H1 (cell line): ENCODE measurements at regions not wholly inside any gene's neighbourhood (a gene's known extent, or its start where the extent isn't known, plus 50 kb on each side); places are given as distances from the start of the nearest gene placed in this dataset.
"Not testable (repeated sequence)": the region's sequence is repeated elsewhere in the genome, so short reads cannot be mapped to it uniquely, and the experiment has no call there.

ENCODE experiments used
- CTCF ChIA-PET: fragments of 300-600 bp; sonication (Branson Sonifier 250); formaldehyde crosslinking; loops from one replicate; lab custom pipeline; 2021; ENCODE audit not compliant: partially characterized antibody; lab: Charles Lee
- POLR2A ChIA-PET: fragments of 300-600 bp; sonication (Branson Sonifier 250); formaldehyde crosslinking; loops from one replicate; lab custom pipeline; 2021; ENCODE audit warnings: inconsistent platforms; ENCODE audit not compliant: partially characterized antibody; lab: Charles Lee
- DNase-seq, 2 experiments: peaks; one replicate each; pipeline versions ENCODE4 v3.0.0 to v3.0.0-alpha.2; 2010 to 2022; ENCODE audit warnings: low spot score in 2 of 2, low read depth in 1 of 2, mixed read lengths in 1 of 2
- FAIRE-seq: peaks from 2 replicates; lab custom pipeline; 2011; peaks lifted over from hg19 to GRCh38; lab: Jason Lieb, UNC
- H2AFZ ChIP-seq: 2 replicates; pipeline ENCODE4 v1.8.1; 2012; ENCODE audit warnings: low read length, inconsistent platforms
- H2AK5ac ChIP-seq: 2 replicates; pipeline ENCODE4 v1.6.1; 2013; ENCODE audit warnings: low read depth, low read length
- H2BK120ac ChIP-seq: replicated peaks from 2 replicates; pipeline ENCODE3; 2013; ENCODE audit warnings: low read depth, low read length, inconsistent platforms
- H2BK12ac ChIP-seq: 2 replicates; pipeline ENCODE4 v1.6.1; 2013; ENCODE audit warnings: low read depth, low read length
- H2BK15ac ChIP-seq: 2 replicates; pipeline ENCODE4 v1.6.1; 2013; ENCODE audit warnings: low read length
- H2BK20ac ChIP-seq: 2 replicates; pipeline ENCODE4 v1.6.1; 2013; ENCODE audit warnings: low read length
- H2BK5ac ChIP-seq: 2 replicates; pipeline ENCODE4 v1.6.1; 2013; ENCODE audit warnings: low read depth, low read length
- H3K14ac ChIP-seq: 2 replicates; pipeline ENCODE4 v1.6.1; 2013; ENCODE audit warnings: inconsistent platforms; ENCODE audit not compliant: insufficient read length
- H3K18ac ChIP-seq: 2 replicates; pipeline ENCODE4 v1.6.1; 2013; ENCODE audit warnings: low read length; ENCODE audit errors: extremely low read depth
- H3K23ac ChIP-seq: 2 replicates; pipeline ENCODE4 v1.6.1; 2013; ENCODE audit warnings: inconsistent platforms; ENCODE audit not compliant: insufficient read length
- H3K23me2 ChIP-seq: 2 replicates; pipeline ENCODE4 v1.6.1; 2013; ENCODE audit warnings: low read depth, low read length
- H3K27ac ChIP-seq: 2 replicates; pipeline ENCODE4 v1.6.1; 2011; ENCODE audit warnings: low read depth, low read length, inconsistent platforms
- H3K27me3 ChIP-seq, 4 experiments: replicated peaks in 1 of 4; 1 replicate in 1 of 4; 2 replicates in 3 of 4; pipeline versions ENCODE4 v1.6.1 to v1.8.1; 2011 to 2013; ENCODE audit warnings: low read length in 3 of 4, mild to moderate bottlenecking in 3 of 4, inconsistent platforms in 2 of 4, mixed read lengths in 2 of 4, moderate library complexity in 1 of 4; ENCODE audit not compliant: control insufficient read depth in 3 of 4, insufficient read depth in 3 of 4; ENCODE audit errors: extremely low read depth in 1 of 4
- H3K36me3 ChIP-seq, 4 experiments: 2 replicates each; pipeline versions ENCODE4 v1.6.1 to v1.8.1; 2011 to 2013; ENCODE audit warnings: mild to moderate bottlenecking in 4 of 4, low read length in 3 of 4, moderate library complexity in 2 of 4, control low read depth in 1 of 4, inconsistent platforms in 1 of 4; ENCODE audit not compliant: insufficient read depth in 4 of 4, control insufficient read depth in 2 of 4
- H3K4ac ChIP-seq: replicated peaks from 2 replicates; pipeline ENCODE3; 2013; ENCODE audit warnings: low read length, low read depth, mixed read lengths, inconsistent platforms; ENCODE audit not compliant: insufficient read length
- H3K4me1 ChIP-seq, 4 experiments: replicated peaks in 1 of 4; 1 replicate in 1 of 4; 2 replicates in 3 of 4; pipeline versions ENCODE4 v1.6.1 to v1.8.1; 2011 to 2013; ENCODE audit warnings: low read length in 3 of 4, inconsistent platforms in 2 of 4, mixed read lengths in 1 of 4; ENCODE audit not compliant: insufficient read depth in 4 of 4, control insufficient read depth in 3 of 4
- H3K4me2 ChIP-seq, 2 experiments: 2 replicates each; pipeline versions ENCODE4 v1.6.1 to v1.8.1; 2011 to 2013; ENCODE audit warnings: low read depth in 2 of 2, low read length in 2 of 2, control low read depth in 1 of 2, inconsistent platforms in 1 of 2, mild to moderate bottlenecking in 1 of 2; ENCODE audit not compliant: insufficient read depth in 1 of 2
- H3K4me3 ChIP-seq, 4 experiments: fragments of 200-600, 300-600 bp in 1 of 4; sonication (generic), shearing (Covaris generic), sonication (Bioruptor Twin) in 1 of 4; 2 replicates each; pipeline versions ENCODE4 v1.5.1 to v1.8.1; 2011 to 2016; ENCODE audit warnings: low read length in 4 of 4, low read depth in 3 of 4, control low read depth in 2 of 4, inconsistent platforms in 2 of 4, mild to moderate bottlenecking in 2 of 4, mixed read lengths in 1 of 4, moderate library complexity in 1 of 4; ENCODE audit not compliant: insufficient read depth in 2 of 4; ENCODE audit errors: extremely low read depth in 1 of 4
- H3K56ac ChIP-seq: replicated peaks from 2 replicates; pipeline ENCODE3; 2013; ENCODE audit warnings: low read depth, mild to moderate bottlenecking, mixed read lengths, low read length, inconsistent platforms; ENCODE audit not compliant: insufficient read length
- H3K79me1 ChIP-seq: 2 replicates; pipeline ENCODE4 v1.6.1; 2013; ENCODE audit warnings: low read depth, low read length, control low read depth
- H3K79me2 ChIP-seq, 2 experiments: 2 replicates each; pipeline versions ENCODE4 v1.6.1 to v1.8.1; 2012 to 2013; ENCODE audit warnings: low read length in 2 of 2, mild to moderate bottlenecking in 2 of 2, inconsistent platforms in 1 of 2; ENCODE audit not compliant: insufficient read depth in 2 of 2, control insufficient read depth in 1 of 2
- H3K9ac ChIP-seq, 4 experiments: replicated peaks in 1 of 4; 1 replicate in 1 of 4; 2 replicates in 3 of 4; pipeline versions ENCODE4 v1.6.1 to v1.8.1; 2011 to 2013; ENCODE audit warnings: low read depth in 3 of 4, low read length in 3 of 4, control low read depth in 2 of 4, mild to moderate bottlenecking in 2 of 4, moderate library complexity in 2 of 4, inconsistent platforms in 1 of 4; ENCODE audit errors: extremely low read depth in 1 of 4
- H3K9me3 ChIP-seq, 2 experiments: 2 replicates each; pipeline versions ENCODE4 v1.6.1 to v1.8.1; 2012 to 2013; ENCODE audit warnings: mild to moderate bottlenecking in 2 of 2, moderate library complexity in 2 of 2, control low read depth in 1 of 2, inconsistent platforms in 1 of 2, low read depth in 1 of 2, low read length in 1 of 2, mixed read lengths in 1 of 2; ENCODE audit not compliant: insufficient read depth in 2 of 2
- H4K20me1 ChIP-seq, 2 experiments: replicated peaks in 1 of 2; 2 replicates each; pipeline versions ENCODE3 to v1.8.1; 2011 to 2013; ENCODE audit warnings: inconsistent platforms in 2 of 2, low read length in 2 of 2, mild to moderate bottlenecking in 1 of 2; ENCODE audit not compliant: insufficient read depth in 2 of 2, control insufficient read depth in 1 of 2
- H4K5ac ChIP-seq: 2 replicates; pipeline ENCODE4 v1.6.1; 2013; ENCODE audit warnings: low read length, low read depth, mixed read lengths, inconsistent platforms; ENCODE audit not compliant: insufficient read length
- H4K8ac ChIP-seq: 2 replicates; pipeline ENCODE4 v1.8.0; 2013; ENCODE audit warnings: mild to moderate bottlenecking, moderate library complexity, low read length, inconsistent platforms; ENCODE audit not compliant: insufficient read depth; ENCODE audit errors: extremely low read depth
- H4K91ac ChIP-seq: replicated peaks from 2 replicates; pipeline ENCODE3; 2013; ENCODE audit warnings: low read length, mixed read lengths, inconsistent platforms; ENCODE audit not compliant: insufficient read length
- whole genome bisulfite sequencing, 2 experiments: shearing (Covaris generic) in 1 of 2; methylation state at CpG; one replicate each; pipeline versions ENCODE4 v1.1.6 to v1.1.7; 2013 to 2015; ENCODE audit warnings: low lambda C conversion rate in 2 of 2, mixed read lengths in 2 of 2, inconsistent platforms in 1 of 2, low coverage in 1 of 2, missing lambda C conversion rate in 1 of 2; ENCODE audit not compliant: insufficient replicate concordance in 2 of 2, insufficient coverage in 1 of 2, insufficient read length in 1 of 2; ENCODE audit errors: extremely low coverage in 1 of 2, missing lambda C conversion rate in 1 of 2; 5-methylcytosine and 5-hydroxymethylcytosine counted together

- H3K14ac ChIP-seq, H2BK5ac ChIP-seq, H3K23me2 ChIP-seq, H3K36me3 ChIP-seq, H3K9me3 ChIP-seq, H4K8ac ChIP-seq, H3K4me1 ChIP-seq, H3K23ac ChIP-seq, H3K79me1 ChIP-seq, H3K79me2 ChIP-seq, H4K20me1 ChIP-seq, H3K18ac ChIP-seq, POLR2A ChIA-PET, H2BK12ac ChIP-seq, DNase-seq, FAIRE-seq, H2BK15ac ChIP-seq, H3K9ac ChIP-seq, H3K27ac ChIP-seq, H2AFZ ChIP-seq, CTCF ChIA-PET, H4K5ac ChIP-seq, H3K4me2 ChIP-seq, H4K91ac ChIP-seq, H2AK5ac ChIP-seq, H3K4me3 ChIP-seq, H3K56ac ChIP-seq, H3K4ac ChIP-seq, H3K27me3 ChIP-seq, H2BK120ac ChIP-seq, H2BK20ac ChIP-seq: not testable (repeated sequence)
- WGBS, 2 experiments, result 91% methylated on average over 3 of the region's 3 CpGs; no CpG with 5 or more reads in 1 of the 2 experiments
Measured at GRCh38 chr4:81324594-81324993, 109.6 kb upstream of the PRKG2 start.
